Effector memory CD4-positive, alpha-beta T cell (primary cell): ENCODE measurements at regions not wholly inside any gene's neighbourhood (a gene's known extent, or its start where the extent isn't known, plus 50 kb on each side); places are given as distances from the start of the nearest gene placed in this dataset.

Source experiments
- DNase-seq, 3 donors: peaks; one replicate each; pipeline ENCODE4 v3.0.0-alpha.2; 2020
- H3K27ac ChIP-seq: 2 replicates; pipeline ENCODE4 v1.7.0; 2013; ENCODE audit warnings: mild to moderate bottlenecking, low read length, moderate library complexity; ENCODE audit not compliant: insufficient read depth, poor library complexity, severe bottlenecking
- H3K27me3 ChIP-seq: replicated peaks from 2 replicates; pipeline ENCODE4 v1.7.0; 2013; ENCODE audit warnings: mild to moderate bottlenecking, low read length; ENCODE audit not compliant: insufficient read depth, control insufficient read depth, poor library complexity, severe bottlenecking
- H3K36me3 ChIP-seq: 2 replicates; pipeline ENCODE4 v1.7.0; 2013; ENCODE audit warnings: mild to moderate bottlenecking, low read length, moderate library complexity; ENCODE audit not compliant: control insufficient read depth, insufficient read depth
- H3K4me1 ChIP-seq: 2 replicates; pipeline ENCODE4 v1.7.0; 2013; ENCODE audit warnings: low read length, mild to moderate bottlenecking; ENCODE audit not compliant: control insufficient read depth, insufficient read depth, poor library complexity, severe bottlenecking
- H3K4me3 ChIP-seq: 2 replicates; pipeline ENCODE4 v1.7.0; 2013; ENCODE audit warnings: low read length, low read depth, mild to moderate bottlenecking; ENCODE audit not compliant: insufficient read depth, poor library complexity, severe bottlenecking
- H3K9me3 ChIP-seq: 2 replicates; pipeline ENCODE4 v1.7.0; 2013; ENCODE audit warnings: mild to moderate bottlenecking, low read length, moderate library complexity; ENCODE audit not compliant: control insufficient read depth

DNA sequence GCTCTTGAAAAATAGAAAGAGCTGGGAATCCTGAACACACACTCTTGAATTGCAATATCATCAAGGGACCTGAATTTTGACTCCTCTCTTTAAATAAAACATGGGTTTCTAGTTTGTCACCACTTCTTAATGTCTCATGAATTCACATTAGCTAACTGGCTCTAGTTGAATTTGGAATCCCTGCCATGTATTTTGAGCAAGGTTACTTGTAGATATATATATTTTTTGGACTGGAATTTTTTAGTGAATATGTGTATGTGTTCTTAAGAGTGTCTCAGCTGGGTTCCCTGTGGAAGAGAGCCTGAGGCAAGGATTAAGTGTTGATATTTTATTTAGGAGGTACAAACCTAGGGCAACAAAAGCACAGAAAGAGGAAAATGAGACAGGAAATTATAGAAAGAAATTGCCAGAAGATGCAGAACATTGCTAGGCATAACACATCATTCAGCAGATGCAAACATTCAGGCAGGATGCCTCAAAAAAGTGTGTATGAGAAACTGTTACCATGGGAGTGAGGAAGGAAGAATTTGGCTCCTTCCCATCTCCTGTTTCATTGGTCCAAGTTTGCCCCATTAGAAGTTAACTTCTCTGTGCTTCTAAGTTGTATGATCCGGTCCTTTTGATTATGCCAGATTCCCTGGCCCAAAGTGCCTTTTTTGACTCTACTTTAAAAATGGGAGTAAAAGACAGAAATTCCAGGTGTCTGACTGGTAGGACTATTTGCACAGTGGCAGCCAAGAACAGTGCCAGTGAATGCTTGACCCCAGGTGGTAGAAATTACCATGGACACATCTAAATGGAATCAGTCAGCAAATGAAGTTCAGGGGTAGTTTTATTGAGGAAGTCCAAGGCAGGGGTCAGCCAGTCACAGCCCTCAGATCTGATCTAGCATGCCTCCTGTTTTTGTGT, 253.7 kb upstream of the TGFBR2 start:
- H3K27me3 ChIP-seq = no peaks in the 10 kb centered on the region
- H3K9me3 ChIP-seq = no peaks in the 10 kb centered on the region
- no peaks in the 10 kb centered on the region for H3K36me3 ChIP-seq
- H3K4me1 ChIP-seq = peaks cover 43% of the 10 kb centered on the region
- no peak overlapping the region for H3K27ac ChIP-seq
- H3K4me3 ChIP-seq = no peak overlapping the region
- DNase-seq = no peak

DNA sequence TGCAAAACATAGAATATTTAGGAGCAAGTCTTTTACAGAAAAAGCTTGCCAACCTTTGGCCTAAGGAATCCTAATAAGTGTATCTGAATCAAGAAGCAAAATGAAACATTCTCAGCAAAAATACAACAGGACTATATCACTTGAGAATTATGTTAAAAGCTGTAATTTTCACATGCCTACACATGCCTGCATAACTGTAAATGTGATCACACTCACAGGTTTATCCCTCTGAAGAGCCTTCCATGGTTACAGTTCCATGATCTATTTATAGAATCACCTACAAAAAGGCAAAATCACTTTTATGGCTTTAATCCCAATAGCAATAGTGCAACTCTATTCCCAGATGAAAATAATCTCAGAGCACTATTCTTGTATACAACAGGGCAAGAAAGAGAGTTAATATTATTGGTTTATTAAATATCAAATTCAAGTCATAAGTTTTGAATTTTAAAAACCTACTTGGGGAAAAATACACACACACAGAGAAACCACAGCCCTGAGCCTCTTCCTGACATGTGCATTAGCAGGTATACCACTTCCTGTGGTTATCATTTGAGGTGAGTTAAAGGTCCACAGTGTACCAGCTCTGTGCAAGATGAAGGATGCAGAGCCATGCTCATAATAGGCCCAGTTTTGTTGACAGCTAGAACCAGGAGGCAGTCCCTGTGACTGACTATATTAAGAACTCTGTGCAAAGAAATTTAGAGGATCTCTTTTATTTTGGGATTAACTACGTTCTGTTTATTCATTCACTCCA, 252.5 kb upstream of the TGFBR2 start:
- DNase-seq = peak; percentile 27 to 40 (median 34)
- H3K27ac ChIP-seq = no peak overlapping the region
- peaks cover 37% of the 10 kb centered on the region for H3K4me1 ChIP-seq
- no peak overlapping the region for H3K4me3 ChIP-seq
- no peaks in the 10 kb centered on the region for H3K36me3 ChIP-seq
- no peaks in the 10 kb centered on the region for H3K27me3 ChIP-seq
- H3K9me3 ChIP-seq = no peaks in the 10 kb centered on the region

DNA sequence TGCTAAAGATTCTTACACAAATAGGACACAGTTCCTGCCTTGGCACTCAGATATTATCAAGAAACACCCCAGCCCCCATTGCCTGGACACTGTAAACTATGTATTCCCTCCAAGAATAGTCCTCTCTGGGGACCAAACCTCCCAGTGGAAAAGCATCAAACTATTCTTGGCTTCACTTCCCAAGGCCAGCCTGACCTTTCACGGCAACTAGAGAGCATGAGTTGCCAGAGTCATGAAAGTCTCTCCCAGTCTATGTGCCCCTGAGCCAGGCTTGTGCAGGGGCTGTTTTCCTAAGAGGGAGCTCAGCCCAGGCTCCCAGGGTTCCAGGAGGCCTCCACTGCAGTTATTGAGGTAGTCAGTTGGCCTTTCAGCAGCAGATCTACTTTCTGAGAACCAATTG, 251.9 kb upstream of the TGFBR2 start:
- Histone ChIP-seq H3K36me3 (no peaks in the 10 kb centered on the region), H3K4me3 (no peak overlapping the region), H3K27ac (no peak overlapping the region), H3K27me3 (no peaks in the 10 kb centered on the region), H3K4me1 (peaks cover 37% of the 10 kb centered on the region), H3K9me3 (no peaks in the 10 kb centered on the region)
- DNase-seq = no peak

DNA sequence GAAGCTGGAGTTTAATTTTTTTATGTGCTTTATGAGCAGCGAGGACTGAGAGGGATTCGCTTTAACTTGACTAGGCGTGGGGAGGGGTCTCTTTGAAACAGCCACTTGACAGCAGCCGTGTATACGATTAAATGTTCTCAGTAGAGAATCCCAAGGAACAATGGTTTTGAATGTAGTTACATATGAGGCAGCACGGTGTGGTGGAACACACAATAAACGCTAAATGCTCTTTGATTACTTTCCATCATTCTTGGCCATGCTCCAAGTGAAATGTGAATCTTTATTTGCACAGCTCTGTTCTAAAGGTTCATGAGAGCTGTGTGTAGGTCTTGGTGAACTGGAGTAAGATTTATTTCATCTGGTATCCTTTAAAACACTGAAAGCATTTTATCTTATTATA, 251.4 kb upstream of the TGFBR2 start:
- H3K4me3 ChIP-seq = no peak overlapping the region
- no peak overlapping the region for H3K27ac ChIP-seq
- H3K36me3 ChIP-seq = no peaks in the 10 kb centered on the region
- DNase-seq = no peak
- H3K27me3 ChIP-seq = no peaks in the 10 kb centered on the region
- H3K9me3 ChIP-seq = no peaks in the 10 kb centered on the region
- H3K4me1 ChIP-seq = peaks cover 34% of the 10 kb centered on the region

DNA sequence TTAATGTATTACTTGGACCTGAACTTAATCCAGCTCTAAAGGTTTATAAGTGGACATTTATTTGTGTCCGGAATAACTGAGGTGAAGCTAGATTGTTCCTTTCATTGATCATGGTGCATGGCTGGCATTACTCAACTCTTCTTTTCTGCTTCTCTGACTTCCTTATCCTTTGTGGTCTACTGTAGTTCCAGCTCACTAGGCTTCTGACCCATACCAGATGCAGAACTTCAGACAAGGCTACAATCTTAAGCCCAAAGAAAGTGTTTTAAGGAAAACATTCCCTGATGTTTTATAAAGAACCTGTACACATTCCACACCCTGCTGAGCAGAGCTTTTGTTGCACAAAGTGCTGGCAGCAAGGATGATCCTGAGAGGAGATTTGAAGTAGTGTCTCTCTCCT, 250.8 kb upstream of the TGFBR2 start:
- H3K27me3 ChIP-seq = no peaks in the 10 kb centered on the region
- H3K4me1 ChIP-seq = peaks cover 31% of the 10 kb centered on the region
- no peaks in the 10 kb centered on the region for H3K36me3 ChIP-seq
- H3K9me3 ChIP-seq = no peaks in the 10 kb centered on the region
- H3K27ac ChIP-seq = no peak overlapping the region
- no peak for DNase-seq
- no peak overlapping the region for H3K4me3 ChIP-seq

GRCh38 chr3:30356866-30357753, 249.3 kb upstream of the TGFBR2 start:
- H3K27me3 ChIP-seq = no peaks in the 10 kb centered on the region
- H3K4me1 ChIP-seq = peaks cover 30% of the 10 kb centered on the region
- H3K36me3 ChIP-seq = no peaks in the 10 kb centered on the region
- no peak overlapping the region for H3K27ac ChIP-seq
- H3K9me3 ChIP-seq = no peaks in the 10 kb centered on the region
- no peak overlapping the region for H3K4me3 ChIP-seq
- no peak for DNase-seq

DNA sequence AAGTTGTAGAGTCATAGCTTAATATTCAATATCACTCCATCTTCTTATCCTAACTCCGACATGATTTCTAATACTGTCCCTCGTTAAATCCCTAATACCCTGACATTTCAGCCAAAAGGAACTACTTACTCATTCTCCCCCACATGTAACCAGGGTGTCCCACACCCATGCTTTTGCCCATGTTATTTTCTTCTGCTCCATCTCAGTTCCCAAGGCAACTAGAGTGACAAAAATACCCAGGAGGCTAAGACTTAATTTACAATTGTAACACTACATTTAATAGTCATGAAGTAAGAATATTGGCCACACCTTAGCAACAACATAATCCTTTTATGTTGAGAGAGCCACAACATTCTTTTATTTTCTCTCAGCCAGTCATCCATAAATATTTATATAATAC, 248.5 kb upstream of the TGFBR2 start:
- H3K4me1 ChIP-seq = peaks cover 22% of the 10 kb centered on the region
- no peaks in the 10 kb centered on the region for H3K27me3 ChIP-seq
- no peaks in the 10 kb centered on the region for H3K36me3 ChIP-seq
- H3K27ac ChIP-seq = no peak overlapping the region
- DNase-seq = no peak
- H3K4me3 ChIP-seq = no peak overlapping the region
- H3K9me3 ChIP-seq = no peaks in the 10 kb centered on the region

DNA sequence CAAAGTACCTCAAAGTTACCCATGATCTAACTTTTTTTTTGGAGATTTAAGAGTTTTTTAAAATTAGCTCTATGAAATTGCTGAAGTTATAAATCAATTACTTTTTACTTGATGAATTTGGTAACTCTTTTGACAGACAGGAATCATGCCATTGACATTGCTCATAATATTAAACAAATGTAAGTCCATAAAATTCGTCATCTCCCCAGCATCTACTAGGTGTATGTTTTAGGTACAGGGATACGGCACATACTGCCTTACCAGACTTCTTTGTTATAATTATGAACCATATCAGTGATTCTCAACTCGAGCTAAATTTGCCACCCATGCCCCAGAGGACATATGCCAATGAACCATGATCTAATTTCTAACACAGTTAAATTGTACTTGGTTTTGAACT, 247.5 kb upstream of the TGFBR2 start:
- Histone ChIP-seq H3K27ac (no peak overlapping the region), H3K9me3 (no peaks in the 10 kb centered on the region), H3K4me1 (peaks cover 15% of the 10 kb centered on the region), H3K36me3 (no peaks in the 10 kb centered on the region), H3K4me3 (no peak overlapping the region), H3K27me3 (no peaks in the 10 kb centered on the region)
- DNase-seq = no peak

DNA sequence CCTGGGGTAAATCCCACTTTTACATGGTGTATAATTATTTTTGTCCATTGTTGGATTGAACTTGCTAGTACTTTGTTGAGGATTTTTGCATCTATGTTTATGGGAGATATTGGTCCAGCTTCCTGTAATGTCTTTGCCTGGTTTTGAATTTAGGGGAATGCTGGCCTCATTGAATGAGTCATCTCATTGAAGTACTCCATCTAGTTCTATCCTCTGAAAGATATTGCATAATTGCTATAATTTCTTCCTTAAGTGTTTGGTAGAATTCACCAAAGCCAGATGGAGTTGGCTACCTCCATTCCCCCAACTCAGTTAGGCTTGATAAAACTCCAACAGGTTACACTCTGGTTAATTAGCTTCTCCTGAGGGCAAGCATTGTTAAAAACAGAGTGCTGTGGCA, 237.4 kb upstream of the TGFBR2 start:
- H3K36me3 ChIP-seq = no peaks in the 10 kb centered on the region
- no peaks in the 10 kb centered on the region for H3K9me3 ChIP-seq
- no peaks in the 10 kb centered on the region for H3K4me1 ChIP-seq
- H3K27ac ChIP-seq = no peak overlapping the region
- no peaks in the 10 kb centered on the region for H3K27me3 ChIP-seq
- DNase-seq = no peak
- no peak overlapping the region for H3K4me3 ChIP-seq
